GM20000 (cell line): ENCODE measurements at regions not wholly inside any gene's neighbourhood (a gene's known extent, or its start where the extent isn't known, plus 50 kb on each side); places are given as distances from the start of the nearest gene placed in this dataset.
A peak's percentile ranks its signal among the peaks of the same experiment; 100 is the strongest.

ENCODE experiments used
- DNase-seq: peaks from one replicate; pipeline ENCODE4 v3.0.0; 2012; ENCODE audit warnings: low spot score
- CTCF ChIP-seq: IDR thresholded peaks from 2 replicates; pipeline ENCODE4 v1.5.1; 2012; ENCODE audit warnings: mild to moderate bottlenecking, control low read depth; ENCODE audit errors: extremely low read depth, missing control alignments

- DNase-seq = no peak
These were observed 296.1 kb downstream of the RPLP1 start for GRCh38 chr15:69748576-69749185.

GRCh38 chr15:69749274-69749673 lies 296.7 kb downstream of the RPLP1 start:
- TF ChIP-seq CTCF = no peak
- DNase-seq = no peak

More at GRCh38 chr15:69748576-69749185, 296.1 kb downstream of the RPLP1 start:
- no peak for TF ChIP-seq CTCF

- peak; percentile 10 for TF ChIP-seq CTCF
- DNase-seq = peak; percentile 42
These were observed 297.2 kb downstream of the RPLP1 start for GRCh38 chr15:69749797-69750196.

- DNase-seq = no peak
These were observed 297.6 kb downstream of the RPLP1 start for GRCh38 chr15:69750253-69750652.

GRCh38 chr15:69751147-69751546 lies 298.5 kb downstream of the RPLP1 start:
- DNase-seq = no peak
- no peak for TF ChIP-seq CTCF

More at GRCh38 chr15:69750253-69750652, 297.6 kb downstream of the RPLP1 start:
- no peak for TF ChIP-seq CTCF

- no peak for DNase-seq
- no peak for TF ChIP-seq CTCF
These were observed 298.9 kb downstream of the RPLP1 start for GRCh38 chr15:69751566-69751965.

GRCh38 chr15:69753867-69754266 lies 301.2 kb downstream of the RPLP1 start:
- DNase-seq = no peak
- TF ChIP-seq CTCF = no peak
